Kasumi-1 (cell line): ENCODE measurements at regions not wholly inside any gene's neighbourhood (a gene's known extent, or its start where the extent isn't known, plus 50 kb on each side); places are given as distances from the start of the nearest gene placed in this dataset.
"Not testable (repeated sequence)": the region's sequence is repeated elsewhere in the genome, so short reads cannot be mapped to it uniquely, and the experiment has no call there.

ENCODE experiments used
- DNase-seq, 2 experiments: peaks; one replicate each; lab custom pipeline; 2025; lab: John Stamatoyannopoulos, UW

DNA sequence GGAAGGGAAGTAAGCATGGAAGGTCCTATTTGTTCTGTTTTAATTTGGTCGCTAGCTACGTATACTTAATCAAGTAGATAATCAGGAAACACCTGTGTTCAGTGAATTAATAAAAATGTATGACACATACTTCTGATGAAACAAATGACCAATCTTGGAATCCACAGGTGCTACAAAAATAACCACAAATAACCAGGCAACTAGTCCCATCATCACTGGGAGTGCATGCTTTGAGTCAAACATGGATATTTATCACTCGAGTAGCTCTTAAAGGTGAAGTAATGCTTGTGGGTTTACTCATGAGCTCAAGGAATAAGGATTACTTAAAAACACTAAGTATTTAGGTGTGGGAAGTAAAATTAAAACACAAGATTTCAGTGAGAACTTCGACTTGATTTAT, 285.6 kb upstream of the ID4 start:
- no peak for DNase-seq

DNA sequence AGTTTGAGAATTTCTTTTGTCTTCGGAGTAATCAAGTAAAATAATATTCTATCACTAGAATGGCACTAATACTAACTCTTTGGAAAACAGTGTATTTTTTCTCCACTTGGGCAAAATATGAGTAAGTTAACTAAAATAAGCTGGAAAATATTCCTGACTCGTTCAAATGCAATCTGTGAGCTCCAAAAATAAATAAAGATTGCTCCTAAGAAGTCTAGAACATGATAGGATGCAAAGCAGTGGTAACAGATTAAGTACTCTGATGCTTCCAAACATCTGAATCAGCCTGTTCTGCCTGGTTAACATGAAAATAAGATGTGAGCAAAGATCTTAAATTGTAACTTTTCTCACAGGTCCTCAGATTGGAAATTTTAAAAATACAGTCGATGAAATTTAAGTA, 285.1 kb upstream of the ID4 start:
- DNase-seq, result no peak

DNA sequence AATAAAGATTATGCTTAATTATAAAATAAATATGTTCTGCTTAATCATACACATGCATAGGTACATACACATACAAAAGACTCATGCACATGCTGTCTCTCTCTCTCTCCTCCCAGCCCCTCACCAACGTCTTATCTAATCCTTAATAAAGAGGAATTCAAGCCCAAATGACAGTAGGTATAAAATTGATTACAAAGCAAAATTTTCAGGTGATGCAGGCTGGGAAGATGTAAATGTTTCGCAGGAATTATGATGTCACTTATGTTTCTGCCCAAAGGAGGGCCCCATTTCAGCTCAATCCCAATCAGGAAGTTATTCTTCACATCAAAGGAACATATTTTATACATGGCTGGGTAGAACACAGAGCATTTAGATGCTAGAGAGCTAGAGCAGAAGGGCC, 284.6 kb upstream of the ID4 start:
- DNase-seq, result no peak

DNA sequence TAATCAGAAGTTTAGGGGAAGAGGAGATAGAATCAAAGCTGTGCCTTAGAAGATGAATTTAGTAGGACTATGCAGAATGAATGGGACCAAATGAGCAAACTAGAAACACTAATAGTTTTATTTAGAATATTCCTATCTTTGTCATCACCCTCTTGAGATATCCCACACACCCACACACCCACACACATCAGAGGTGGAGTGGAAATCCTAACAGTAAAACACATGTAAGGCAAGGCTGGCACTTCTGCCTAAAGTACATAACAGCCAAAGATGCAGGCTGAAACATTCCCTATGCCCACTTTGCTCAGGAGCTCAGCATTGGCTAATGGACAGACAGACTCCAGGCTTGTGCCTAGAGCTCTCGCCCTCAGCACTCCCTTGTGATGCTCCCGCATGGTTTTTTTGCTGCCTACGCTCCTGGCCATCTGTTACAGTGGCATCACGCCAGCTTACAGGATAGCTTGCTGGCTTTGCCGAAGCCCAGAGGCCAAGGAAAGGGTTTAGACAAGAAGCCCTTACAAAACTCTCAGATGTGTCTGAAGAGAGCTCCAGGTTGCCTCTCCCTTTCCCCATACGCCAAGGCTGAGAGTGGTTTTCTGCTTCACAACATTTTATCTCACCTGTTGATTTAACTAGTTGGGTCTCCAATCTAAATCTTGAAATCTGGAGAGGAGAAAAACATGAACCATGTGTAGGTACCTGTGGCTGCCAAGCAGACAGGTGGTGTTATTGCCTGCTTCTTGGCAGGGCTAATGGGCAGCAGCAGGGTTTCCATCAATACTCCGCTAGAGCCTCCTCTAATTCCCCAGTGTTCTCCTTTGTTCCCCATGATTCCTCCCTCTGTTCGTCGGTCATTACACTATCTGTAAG, 282.6 kb upstream of the ID4 start:
- no peak for DNase-seq

DNA sequence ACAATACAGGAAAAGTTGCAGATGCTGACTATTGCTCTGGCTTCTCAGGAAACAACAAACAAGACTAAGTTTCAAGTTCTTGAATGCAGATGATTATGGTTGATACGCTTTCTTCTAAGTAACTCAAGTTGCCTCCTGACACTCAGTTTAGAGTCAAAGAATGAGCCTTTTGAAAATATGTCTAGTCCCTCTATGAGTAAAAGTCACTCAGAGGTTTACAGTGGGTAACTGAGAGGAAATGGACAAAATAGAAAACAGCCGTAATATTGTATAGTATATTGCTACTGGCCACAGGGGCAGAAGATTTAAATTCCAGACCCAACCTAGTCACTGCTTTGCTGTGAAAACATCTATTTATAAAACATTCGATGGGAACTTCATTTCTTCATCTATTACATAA, 280.0 kb upstream of the ID4 start:
- DNase-seq, result no peak

DNA sequence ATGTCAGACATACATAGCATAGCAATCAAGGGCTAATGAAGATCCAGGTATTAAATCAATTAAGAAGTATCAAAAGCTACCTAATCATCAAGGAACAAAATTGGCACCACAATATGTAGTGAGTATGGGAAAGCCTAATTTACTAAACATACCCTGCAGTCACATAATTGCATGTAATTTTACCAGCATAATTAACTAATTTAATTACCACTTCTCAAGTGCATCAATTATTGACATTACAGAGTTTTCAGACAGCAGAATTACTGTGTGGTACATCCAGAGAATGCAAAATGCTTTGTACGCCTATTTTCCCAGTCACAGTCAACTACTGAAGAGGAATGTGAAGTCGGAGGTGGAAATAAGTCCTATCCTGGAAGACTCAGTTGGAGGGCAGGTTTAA, 279.0 kb upstream of the ID4 start:
- no peak for DNase-seq

DNA sequence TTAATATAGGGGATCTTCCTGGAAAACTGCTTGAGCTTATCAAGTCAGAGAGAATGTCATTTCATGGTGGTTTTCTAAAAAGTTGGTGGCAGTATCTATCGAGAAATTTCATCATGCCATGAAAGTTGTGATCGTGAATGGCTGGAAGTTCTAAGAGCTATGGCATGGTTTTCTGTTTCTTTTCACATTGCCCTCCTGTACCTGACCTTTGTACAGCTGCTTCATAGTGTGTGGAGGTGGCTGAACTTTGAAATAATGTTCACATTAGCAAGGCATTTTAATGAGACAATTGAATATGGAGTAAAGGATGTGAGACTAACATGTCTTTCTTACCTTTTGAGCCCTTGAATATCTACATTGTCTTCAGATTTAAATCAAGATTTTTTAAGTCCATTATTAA, 278.2 kb upstream of the ID4 start:
- DNase-seq, result no peak

DNA sequence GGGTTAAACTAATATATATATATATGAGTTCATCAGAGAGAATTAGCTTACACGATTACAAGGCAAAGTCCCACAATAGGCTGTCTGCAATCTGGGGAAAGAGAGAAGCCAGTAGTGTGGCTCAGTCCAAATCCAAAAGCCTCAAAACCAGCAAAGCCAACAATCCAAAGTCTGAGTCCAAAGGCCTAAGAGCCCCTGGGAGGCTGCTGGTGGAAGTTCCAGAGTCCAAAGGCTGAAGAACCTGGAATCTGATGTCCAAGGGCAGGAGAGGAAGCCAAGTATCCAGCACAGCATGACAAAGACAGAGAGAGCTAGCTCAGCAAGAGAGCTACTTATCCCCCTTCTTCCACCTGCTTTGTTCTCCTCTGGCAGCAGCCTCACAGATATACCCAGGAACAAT, 274.7 kb upstream of the ID4 start:
- no peak for DNase-seq

DNA sequence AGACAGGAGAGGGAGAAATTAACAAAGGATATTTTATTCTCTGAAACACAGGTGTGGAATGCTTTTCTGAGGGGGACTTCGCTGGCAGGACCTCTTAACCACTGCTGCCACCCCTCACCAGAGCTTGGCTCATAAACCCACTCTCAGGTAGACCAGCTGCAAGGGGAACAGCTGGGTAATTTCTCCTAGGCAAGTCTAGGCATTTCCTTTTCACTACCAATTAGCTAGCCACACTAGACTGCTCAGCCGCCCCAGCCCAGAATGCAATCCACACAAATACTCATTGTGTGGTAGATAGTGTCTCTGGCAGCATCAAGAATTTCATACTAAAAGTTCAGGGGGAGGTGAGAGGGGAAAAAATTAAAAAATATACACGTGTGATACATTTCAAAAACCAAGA, 267.6 kb upstream of the ID4 start:
- DNase-seq, result no peak

DNA sequence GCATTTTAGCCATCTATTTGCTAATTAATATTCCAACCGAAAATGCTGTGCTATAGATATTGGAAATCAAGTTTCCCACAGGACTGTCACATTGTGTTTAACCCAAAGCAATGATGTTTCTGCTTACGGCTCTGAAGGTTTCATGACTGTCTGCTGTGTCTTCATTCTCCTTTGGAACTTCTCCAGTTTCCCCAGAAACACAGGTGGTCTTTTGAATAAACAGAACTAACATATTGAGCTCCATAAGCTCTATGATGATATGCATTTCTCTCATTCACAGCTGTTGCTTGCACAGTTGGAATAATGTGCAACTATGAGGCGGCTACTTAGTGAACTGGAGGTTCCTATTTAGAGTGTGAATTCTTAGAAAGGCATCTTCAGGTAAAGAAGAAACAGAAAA, 266.0 kb upstream of the ID4 start:
- DNase-seq, result no peak

DNA sequence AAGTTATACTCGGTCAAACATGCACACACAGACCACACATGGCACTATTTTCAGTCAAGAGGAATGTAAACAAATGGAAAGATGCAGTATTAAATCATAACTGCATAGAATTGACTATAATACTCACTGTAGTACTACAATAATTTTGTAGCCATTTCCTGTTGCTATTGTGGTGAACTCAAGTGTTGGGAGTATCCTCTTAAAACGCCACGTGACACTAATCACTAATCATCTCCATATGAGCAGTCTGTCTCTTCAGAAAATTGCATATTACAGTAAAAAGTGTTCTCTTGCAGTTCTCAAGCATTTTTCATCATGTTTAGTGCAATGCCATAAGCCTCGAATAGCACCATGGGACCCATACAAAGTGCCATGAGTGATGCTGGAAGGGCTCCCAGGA, 258.7 kb upstream of the ID4 start:
- no peak for DNase-seq

DNA sequence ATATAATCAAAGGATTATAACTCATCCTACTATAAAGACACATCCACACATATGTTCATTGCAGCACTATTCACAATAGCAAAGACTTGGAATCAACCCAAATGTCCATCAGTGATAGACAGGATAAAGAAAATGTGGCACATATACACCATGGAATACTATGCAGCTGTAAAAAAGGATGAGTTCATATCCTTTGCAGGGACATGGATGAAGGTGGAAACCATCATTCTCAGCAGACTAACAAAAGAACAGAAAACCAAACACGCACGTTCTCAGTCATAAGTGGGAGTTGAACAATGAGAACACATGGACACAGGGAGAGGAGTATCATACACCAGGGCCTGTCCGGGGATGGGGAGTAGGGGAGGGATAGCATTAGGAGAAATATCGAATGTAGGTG, 253.0 kb upstream of the ID4 start:
- not testable (repeated sequence) for DNase-seq

DNA sequence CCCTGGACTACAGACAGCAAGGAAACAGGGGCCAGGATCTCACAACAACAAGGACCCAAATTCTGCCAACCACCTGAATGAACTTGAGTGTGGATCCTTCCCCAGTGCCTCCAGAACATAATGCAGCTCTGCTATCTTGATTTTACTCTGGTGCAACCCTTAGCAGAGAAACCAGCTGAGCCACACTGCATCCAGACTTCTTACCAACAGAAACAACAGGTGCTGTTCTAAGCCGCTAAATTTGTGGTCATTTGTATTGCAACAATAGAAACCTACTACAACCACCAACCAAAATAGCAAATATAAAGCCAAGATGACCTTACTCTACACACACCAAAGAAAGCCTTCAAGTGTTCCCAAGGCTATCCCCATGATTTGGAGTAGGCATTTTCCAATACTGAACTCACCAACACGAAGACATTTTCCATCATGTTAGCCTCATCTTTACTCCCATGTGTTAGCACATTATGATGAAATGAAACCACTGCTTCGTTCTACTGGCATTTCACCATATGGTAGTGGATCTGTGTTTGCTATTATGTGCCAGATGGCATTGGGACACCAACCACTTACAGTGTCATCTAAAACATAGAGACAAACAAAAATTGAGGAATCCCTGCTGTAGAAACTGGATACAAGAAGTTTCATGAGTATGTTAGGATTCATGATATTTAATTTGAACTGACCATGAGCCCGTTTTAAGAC, 249.8 kb upstream of the ID4 start:
- no peak for DNase-seq

DNA sequence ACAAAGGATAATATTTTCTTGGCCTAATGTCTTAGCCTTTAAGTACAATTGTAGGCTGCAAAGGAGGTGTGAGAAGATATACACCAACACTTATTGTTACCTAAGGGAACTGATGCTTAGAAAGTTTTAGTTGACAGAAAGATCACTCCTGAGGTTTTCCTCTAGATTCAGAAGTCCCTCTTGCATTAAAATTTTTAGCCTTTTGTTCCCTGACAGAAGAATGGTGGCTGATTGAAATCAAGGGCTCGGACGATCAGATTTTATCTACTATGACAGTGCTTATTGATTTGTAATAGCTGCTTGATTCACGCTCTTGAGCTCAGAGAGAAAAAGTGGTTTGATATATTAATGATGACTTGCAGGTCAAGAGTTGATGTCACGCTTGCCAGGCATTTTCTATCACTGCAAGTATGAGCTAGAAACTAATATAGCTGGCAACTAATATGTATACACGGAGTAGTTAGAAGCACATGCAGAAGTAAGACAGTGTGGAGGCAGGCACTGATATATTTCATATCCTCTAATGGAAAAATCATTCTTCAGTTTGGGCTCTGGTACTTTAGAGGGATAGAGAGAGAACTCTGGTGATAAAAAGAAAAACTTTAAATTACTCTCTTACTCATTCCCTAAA, 246.6 kb upstream of the ID4 start:
- DNase-seq, result no peak

DNA sequence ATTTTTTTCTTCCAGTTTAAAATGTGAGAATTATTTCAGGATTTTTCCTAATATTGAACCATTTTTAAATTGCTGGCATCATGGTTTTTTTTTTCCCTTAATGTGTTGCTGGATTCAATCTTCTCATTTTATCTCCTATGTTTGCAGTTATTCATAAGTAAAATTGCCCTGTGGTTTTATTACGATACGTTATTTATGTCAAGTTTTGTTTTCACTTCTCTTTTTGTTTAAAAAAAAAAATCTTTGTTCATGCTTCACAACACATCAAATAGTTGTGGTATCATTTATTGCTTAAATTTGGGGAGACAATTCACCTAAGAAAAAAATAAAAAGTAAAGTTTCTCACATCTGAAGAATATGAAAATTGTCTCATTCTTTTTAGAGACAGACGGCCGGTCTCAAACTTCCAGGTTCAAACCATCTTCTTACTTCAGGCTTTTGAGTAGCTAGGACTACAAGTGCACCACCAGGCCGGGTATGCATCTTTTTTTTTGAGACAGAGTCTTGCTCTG, 239.3 kb upstream of the ID4 start:
- DNase-seq, result no peak

DNA sequence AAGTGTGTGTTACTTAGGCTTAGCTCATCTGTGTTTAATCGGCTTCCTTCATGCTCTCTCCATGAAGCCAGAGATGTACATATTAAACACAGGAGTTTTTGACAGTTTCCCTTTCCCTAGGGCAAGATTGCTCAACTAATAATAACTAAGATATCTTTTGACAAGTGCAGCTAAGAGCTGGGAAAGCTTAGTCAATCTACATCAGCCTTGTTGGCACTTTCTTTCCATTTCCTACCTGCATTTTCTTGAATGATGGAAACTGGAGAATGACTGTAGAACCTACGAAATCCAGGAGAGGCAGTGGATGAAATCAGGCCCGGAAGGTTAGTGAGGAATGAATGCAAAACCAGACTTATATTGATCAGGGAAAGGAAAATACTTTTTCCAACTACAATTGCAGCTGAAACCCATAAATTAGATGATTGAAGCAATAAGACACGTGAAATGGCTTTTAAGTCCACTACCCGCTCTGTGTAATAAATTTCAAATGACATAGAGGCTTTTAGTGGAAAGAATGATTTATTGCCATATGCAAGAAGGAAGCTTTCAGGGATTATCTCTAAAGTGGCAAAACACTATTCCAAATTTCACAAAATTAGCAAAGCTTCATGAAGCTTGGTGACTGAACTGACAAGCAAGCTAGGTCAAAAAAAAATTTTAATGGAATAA, 237.2 kb upstream of the ID4 start:
- DNase-seq, result no peak

DNA sequence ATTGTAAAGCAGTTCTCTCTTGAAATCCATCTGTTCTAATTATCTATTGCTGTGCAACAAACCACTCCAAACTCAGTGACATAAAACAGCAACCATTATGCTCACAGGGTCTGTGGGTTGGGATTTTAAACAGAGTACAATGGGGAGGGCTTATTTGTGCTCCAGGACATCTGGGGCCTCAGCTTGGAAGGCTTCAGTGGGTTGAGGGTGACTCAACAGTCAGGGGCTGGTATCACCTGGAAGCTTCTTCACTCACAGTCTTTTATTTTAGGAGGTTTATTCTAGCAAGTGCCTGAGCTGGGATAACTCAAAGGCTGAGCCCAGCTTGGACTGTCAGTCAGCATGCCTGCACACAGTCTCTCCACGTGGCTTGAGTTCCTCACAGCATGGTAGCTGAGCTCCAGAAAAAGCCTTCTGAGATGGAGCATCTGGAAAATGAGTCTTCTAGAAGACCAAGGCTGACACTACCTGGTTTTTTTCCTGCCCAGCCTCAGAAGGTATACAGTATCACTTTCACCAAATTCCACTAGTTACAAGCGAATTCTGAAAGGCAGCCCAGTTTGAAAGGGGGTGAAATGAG, 234.6 kb upstream of the ID4 start:
- no peak for DNase-seq

DNA sequence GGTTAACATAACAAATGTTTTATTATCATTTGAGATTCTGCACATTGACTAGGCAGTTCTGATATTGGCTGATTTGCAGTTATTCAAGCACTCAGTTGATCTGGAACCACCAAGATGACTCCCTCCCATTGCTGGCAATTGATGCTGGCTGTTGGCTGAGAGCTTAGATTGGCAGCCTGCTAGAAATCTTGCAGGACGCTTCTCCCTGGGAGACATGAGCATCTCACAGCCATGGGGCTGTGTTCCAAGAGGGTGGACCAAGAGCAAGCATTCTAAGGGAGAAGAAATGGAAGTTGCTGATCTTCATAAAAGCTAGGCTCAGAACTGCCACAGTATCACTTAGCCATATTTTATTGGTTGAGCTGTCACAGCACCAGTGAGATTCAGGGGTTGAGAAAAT, 233.4 kb upstream of the ID4 start:
- no peak for DNase-seq

DNA sequence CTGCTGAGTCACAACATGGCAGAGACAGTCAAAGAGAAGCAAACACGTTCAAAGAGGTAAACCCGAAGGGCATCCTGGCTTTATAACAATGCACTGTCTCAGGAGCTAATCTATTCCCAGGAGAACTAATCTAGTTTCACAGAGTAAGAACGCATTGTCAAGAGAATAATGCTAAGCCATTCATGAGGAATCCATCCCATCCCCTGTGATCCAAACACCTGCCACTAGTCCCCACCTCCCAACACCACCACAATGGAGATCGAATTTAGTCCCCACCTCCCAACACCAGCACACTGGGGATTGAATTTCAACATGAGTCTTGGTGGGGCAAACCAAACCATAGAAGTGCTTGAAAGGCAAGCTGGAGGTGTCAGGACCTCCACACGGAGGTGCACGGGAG, 231.5 kb upstream of the ID4 start:
- no peak for DNase-seq

DNA sequence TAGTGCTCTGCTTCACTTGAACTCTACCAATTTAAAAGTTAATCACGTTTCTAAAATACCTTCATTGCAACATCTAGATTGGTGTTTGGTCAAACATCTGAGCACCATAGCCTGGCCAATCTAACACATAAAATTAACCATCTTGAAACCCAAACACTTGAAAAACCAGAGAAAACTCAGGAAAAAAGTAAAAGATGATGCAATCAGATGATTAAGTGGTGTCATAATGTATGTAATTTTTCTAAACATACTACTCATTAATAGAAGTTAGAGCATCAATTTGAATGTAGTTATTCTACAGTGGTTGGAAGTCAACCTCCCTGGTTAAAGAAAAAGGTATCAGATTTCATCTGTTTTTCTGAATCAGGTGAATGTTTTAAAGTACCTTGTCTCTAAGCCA, 228.6 kb upstream of the ID4 start:
- no peak for DNase-seq

DNA sequence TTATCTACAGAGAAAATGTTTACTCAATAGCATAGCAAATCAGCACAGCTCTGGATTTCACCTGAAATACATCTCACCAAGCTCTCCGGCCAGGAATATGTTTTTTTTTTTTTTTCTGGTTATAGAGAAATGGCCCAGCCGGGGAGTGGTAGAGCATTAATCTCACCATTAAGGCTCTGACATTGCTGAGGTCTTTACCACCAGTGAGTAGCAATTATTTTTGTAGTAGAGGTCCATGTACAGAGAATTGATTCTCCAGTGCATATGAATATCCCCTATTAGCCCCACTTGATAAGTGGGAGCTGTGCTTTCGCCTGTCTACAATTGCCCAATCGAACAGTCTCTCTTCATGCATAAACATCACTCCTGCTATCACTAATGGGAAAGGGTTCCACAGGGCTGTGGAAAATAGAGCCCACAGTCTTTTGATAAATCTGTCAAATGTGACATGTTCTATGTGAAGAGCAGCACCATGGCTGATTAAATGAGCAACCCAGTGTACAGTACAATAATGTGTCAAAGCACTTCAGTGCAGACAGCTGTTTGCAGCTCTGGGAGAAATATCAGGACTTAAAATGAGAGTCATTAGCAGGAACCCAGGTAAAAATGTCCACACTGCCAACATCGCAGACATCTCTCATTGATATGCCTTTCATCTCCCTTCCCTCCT, 227.1 kb upstream of the ID4 start:
- no peak for DNase-seq
